Fibroblast of pulmonary artery (primary cell): ENCODE measurements at regions not wholly inside any gene's neighbourhood (a gene's known extent, or its start where the extent isn't known, plus 50 kb on each side); places are given as distances from the start of the nearest gene placed in this dataset.

Experiments used
- DNase-seq: peaks from one replicate; pipeline ENCODE4 v3.0.0-alpha.2; 2010; ENCODE audit warnings: low read depth
- H3K4me3 ChIP-seq: replicated peaks from 2 replicates; pipeline ENCODE4 v1.5.1; 2011; ENCODE audit warnings: low read depth, mild to moderate bottlenecking, control low read depth, low read length, moderate library complexity
- CTCF ChIP-seq: IDR thresholded peaks from 2 replicates; pipeline ENCODE4 v1.5.1; 2011; ENCODE audit warnings: mild to moderate bottlenecking, control low read depth, low read length, inconsistent platforms; ENCODE audit errors: missing control alignments

- DNase-seq, result no peak
- no peak overlapping the region for H3K4me3 ChIP-seq
- TF ChIP-seq CTCF, result no peak
Observed at GRCh38 chr16:77668201-77668600, 54.1 kb upstream of the NUDT7 start.

GRCh38 chr16:77669057-77669456 is 53.3 kb upstream of the NUDT7 start:
- no peak overlapping the region for H3K4me3 ChIP-seq
- no peak for DNase-seq
- no peak for TF ChIP-seq CTCF
